H9 (cell line): ENCODE measurements at regions not wholly inside any gene's neighbourhood (a gene's known extent, or its start where the extent isn't known, plus 50 kb on each side); places are given as distances from the start of the nearest gene placed in this dataset.

ENCODE experiments used
- DNase-seq: peaks from one replicate; pipeline ENCODE4 v3.0.0-alpha.2; 2017
- H2AFZ ChIP-seq: one replicate; pipeline ENCODE4 v1.6.1; 2013; ENCODE audit warnings: mild to moderate bottlenecking, low read length, control low read depth, moderate library complexity
- H2AK5ac ChIP-seq: 2 replicates; pipeline ENCODE4 v1.6.1; 2013; ENCODE audit warnings: low read length, control low read depth, mixed read lengths; ENCODE audit not compliant: insufficient read length
- H2BK120ac ChIP-seq: one replicate; pipeline ENCODE4 v1.6.1; 2013; ENCODE audit warnings: low read depth, mild to moderate bottlenecking, low read length, control low read depth, inconsistent platforms; ENCODE audit not compliant: poor library complexity, severe bottlenecking
- H2BK12ac ChIP-seq: 2 replicates; pipeline ENCODE4 v1.6.1; 2013; ENCODE audit warnings: low read length, control low read depth, mixed read lengths, low read depth; ENCODE audit not compliant: insufficient read length
- H2BK15ac ChIP-seq: 2 replicates; pipeline ENCODE4 v1.6.1; 2013; ENCODE audit warnings: low read depth, low read length, control low read depth
- H2BK20ac ChIP-seq: one replicate; pipeline ENCODE4 v1.6.1; 2013; ENCODE audit warnings: low read depth, mild to moderate bottlenecking, low read length, control low read depth, inconsistent platforms; ENCODE audit not compliant: poor library complexity, severe bottlenecking
- H2BK5ac ChIP-seq: 2 replicates; pipeline ENCODE4 v1.6.1; 2013; ENCODE audit warnings: low read length, control low read depth, mixed read lengths; ENCODE audit not compliant: insufficient read length
- H3K14ac ChIP-seq: 2 replicates; pipeline ENCODE4 v1.6.1; 2013; ENCODE audit warnings: low read length, control low read depth; ENCODE audit not compliant: insufficient read depth
- H3K18ac ChIP-seq: 2 replicates; pipeline ENCODE4 v1.6.1; 2013; ENCODE audit warnings: low read depth, mild to moderate bottlenecking, mixed read lengths, low read length, control low read depth; ENCODE audit not compliant: insufficient read length
- H3K23ac ChIP-seq: 2 replicates; pipeline ENCODE4 v1.6.1; 2013; ENCODE audit warnings: low read length, control low read depth, mixed read lengths, low read depth; ENCODE audit not compliant: insufficient read length
- H3K23me2 ChIP-seq: 2 replicates; pipeline ENCODE4 v1.6.1; 2013; ENCODE audit warnings: low read depth, mild to moderate bottlenecking, mixed read lengths, low read length, control low read depth; ENCODE audit not compliant: insufficient read length, poor library complexity, severe bottlenecking
- H3K27ac ChIP-seq: 2 replicates; pipeline ENCODE4 v1.5.1; 2013; ENCODE audit warnings: low read length, control low read depth, mixed read lengths, low read depth; ENCODE audit not compliant: insufficient read length
- H3K27me3 ChIP-seq: 2 replicates; pipeline ENCODE4 v1.6.1; 2013; ENCODE audit warnings: low read length, control low read depth, inconsistent platforms; ENCODE audit not compliant: insufficient read depth
- H3K4ac ChIP-seq: 2 replicates; pipeline ENCODE4 v1.6.1; 2013; ENCODE audit warnings: low read depth, mild to moderate bottlenecking, control low read depth, inconsistent platforms, low read length, moderate library complexity
- H3K4me1 ChIP-seq: 2 replicates; pipeline ENCODE4 v1.6.1; 2013; ENCODE audit warnings: low read length, control low read depth, inconsistent platforms; ENCODE audit not compliant: insufficient read depth
- H3K4me2 ChIP-seq: 2 replicates; pipeline ENCODE4 v1.6.1; 2013; ENCODE audit warnings: low read length, control low read depth, mixed read lengths; ENCODE audit not compliant: insufficient read length, insufficient read depth
- H3K56ac ChIP-seq: 2 replicates; pipeline ENCODE4 v1.6.1; 2013; ENCODE audit warnings: low read depth, mild to moderate bottlenecking, mixed read lengths, low read length, control low read depth; ENCODE audit not compliant: insufficient read length
- H3K79me1 ChIP-seq: 2 replicates; pipeline ENCODE4 v1.6.1; 2013; ENCODE audit warnings: low read depth, mild to moderate bottlenecking, moderate library complexity, low read length, control low read depth, inconsistent platforms; ENCODE audit not compliant: insufficient read depth, poor library complexity, severe bottlenecking
- H3K79me2 ChIP-seq: 2 replicates; pipeline ENCODE4 v1.6.1; 2013; ENCODE audit warnings: low read length, control low read depth, inconsistent platforms; ENCODE audit not compliant: insufficient read depth
- H3K9ac ChIP-seq: 2 replicates; pipeline ENCODE4 v1.6.1; 2013; ENCODE audit warnings: low read length, control low read depth, mixed read lengths; ENCODE audit not compliant: insufficient read length; ENCODE audit errors: extremely low read depth
- H3K9me3 ChIP-seq: one replicate; pipeline ENCODE4 v1.6.1; 2013; ENCODE audit warnings: low read depth, low read length, inconsistent platforms; ENCODE audit not compliant: control insufficient read depth
- H3T11ph ChIP-seq: one replicate; pipeline ENCODE4 v1.6.1; 2013; ENCODE audit warnings: mild to moderate bottlenecking, low read length, control low read depth, inconsistent platforms
- H4K20me1 ChIP-seq: one replicate; pipeline ENCODE4 v1.6.1; 2013; ENCODE audit not compliant: control insufficient read depth, insufficient read length, insufficient read depth
- H4K5ac ChIP-seq: 2 replicates; pipeline ENCODE4 v1.6.1; 2013; ENCODE audit warnings: low read depth, mild to moderate bottlenecking, mixed read lengths, low read length, control low read depth; ENCODE audit not compliant: insufficient read length
- H4K8ac ChIP-seq: replicated peaks from 2 replicates; pipeline ENCODE4 v1.6.1; 2013; ENCODE audit warnings: low read length, control low read depth, mixed read lengths, low read depth; ENCODE audit not compliant: insufficient read length
- H4K91ac ChIP-seq: 2 replicates; pipeline ENCODE4 v1.6.1; 2013; ENCODE audit warnings: low read depth, mild to moderate bottlenecking, moderate library complexity, mixed read lengths, low read length, control low read depth; ENCODE audit not compliant: insufficient read length
- H3K27ac Mint-ChIP-seq, 3 experiments: 2 replicates in 2 of 3; 3 replicates in 1 of 3; pipeline ENCODE4 v1.8.0; 2020 to 2021; ENCODE audit warnings: mixed read lengths in 3 of 3, mild to moderate bottlenecking in 1 of 3, moderate library complexity in 1 of 3
- H3K27me3 Mint-ChIP-seq: 2 replicates; pipeline ENCODE4 v1.8.0; 2021; ENCODE audit warnings: low read depth, mild to moderate bottlenecking, moderate library complexity, mixed read lengths
- H3K36me3 Mint-ChIP-seq, 3 experiments: 2 replicates in 2 of 3; 3 replicates in 1 of 3; pipeline ENCODE4 v1.8.0; 2020 to 2021; ENCODE audit warnings: low read depth in 3 of 3, mixed read lengths in 3 of 3; ENCODE audit not compliant: insufficient read depth in 1 of 3
- H3K4me1 Mint-ChIP-seq, 2 experiments: 2 replicates each; pipeline ENCODE4 v1.8.0; 2020; ENCODE audit warnings: mixed read lengths in 2 of 2
- H3K4me3 Mint-ChIP-seq, 2 experiments: 2 replicates in 1 of 2; 3 replicates in 1 of 2; pipeline ENCODE4 v1.8.0; 2020 to 2021; ENCODE audit warnings: mild to moderate bottlenecking in 2 of 2, mixed read lengths in 2 of 2, moderate library complexity in 1 of 2
- H3K9me3 Mint-ChIP-seq, 2 experiments: 2 replicates in 1 of 2; 3 replicates in 1 of 2; pipeline ENCODE4 v1.8.0; 2020; ENCODE audit warnings: mild to moderate bottlenecking in 2 of 2, mixed read lengths in 2 of 2, moderate library complexity in 1 of 2
- CTCF ChIP-seq: fragments of 200-600 bp; sonication (generic); conservative IDR thresholded peaks from 3 replicates; pipeline ENCODE4 v1.8.0; 2021; ENCODE audit warnings: antibody characterized with exemption, mild to moderate bottlenecking
- WGBS: extraction: QIAGEN DNeasy Blood & Tissue Kit; methylation state at CpG from one replicate; pipeline ENCODE4 v1.1.7; 2013; ENCODE audit warnings: missing lambda C conversion rate, low lambda C conversion rate, mixed read lengths; ENCODE audit not compliant: insufficient read length; ENCODE audit errors: extremely low coverage; 5-methylcytosine and 5-hydroxymethylcytosine counted together

GRCh38 chr10:88213065-88213605 is 349.7 kb downstream of the PTEN start:
- H3K4me1 Mint-ChIP-seq, result peaks cover 8 to 9% of the 10 kb centered on the region in 2 experiments
- H3K27me3 Mint-ChIP-seq, result no peaks in the 10 kb centered on the region
- Histone ChIP-seq H3T11ph (no peak overlapping the region), H4K5ac (no peak overlapping the region), H3K4me2 (no peak overlapping the region), H2BK120ac (no peak overlapping the region), H3K79me1 (no peaks in the 10 kb centered on the region), H3K23me2 (no peaks in the 10 kb centered on the region), H2BK20ac (no peak overlapping the region), H2AK5ac (no peak overlapping the region), H3K79me2 (no peaks in the 10 kb centered on the region), H2BK15ac (no peak overlapping the region), H3K23ac (no peak overlapping the region), H2BK5ac (no peak overlapping the region), H2AFZ (no peak overlapping the region), H4K91ac (no peak overlapping the region), H3K4ac (no peak overlapping the region), H2BK12ac (no peak overlapping the region), H4K20me1 (no peaks in the 10 kb centered on the region), H3K4me1 (no peaks in the 10 kb centered on the region), H4K8ac (no peak overlapping the region), H3K27me3 (no peaks in the 10 kb centered on the region), H3K18ac (no peak overlapping the region), H3K14ac (no peak overlapping the region), H3K9ac (no peak overlapping the region), H3K27ac (no peak overlapping the region), H3K56ac (no peak overlapping the region), H3K9me3 (no peaks in the 10 kb centered on the region)
- no peak overlapping the region for H3K27ac Mint-ChIP-seq
- no peak for DNase-seq
- no peak overlapping the region for H3K4me3 Mint-ChIP-seq
- no peaks in the 10 kb centered on the region for H3K36me3 Mint-ChIP-seq
- H3K9me3 Mint-ChIP-seq, result no peaks in the 10 kb centered on the region
- WGBS, result no CpG with 5 or more reads among the region's 6 CpGs
- TF ChIP-seq CTCF, result no peak
